Gastrocnemius medialis (tissue), 4 donors: ENCODE measurements at regions not wholly inside any gene's neighbourhood (a gene's known extent, or its start where the extent isn't known, plus 50 kb on each side); places are given as distances from the start of the nearest gene placed in this dataset.

Source experiments
- ATAC-seq, 2 donors: fragments of 150-250 bp; one replicate each; pipeline ENCODE4 v1.9.1; 2016
- DNase-seq, 2 donors: peaks; one replicate each; pipeline ENCODE4 v3.0.0-alpha.2; 2019
- H3K27ac ChIP-seq, 4 donors: fragments of 200-600 bp; sonication (generic); 1 replicate in 1 of 4; 2 replicates in 3 of 4; pipeline ENCODE4 v1.5.1; 2016 to 2018; ENCODE audit warnings: mild to moderate bottlenecking in 2 of 4, moderate library complexity in 1 of 4
- H3K27me3 ChIP-seq, 3 donors: fragments of 200-600 bp; sonication (generic) in 2 of 3; 1 replicate in 1 of 3; 2 replicates in 2 of 3; pipeline versions ENCODE4 v1.5.1 to v1.6.0; 2016 to 2019; ENCODE audit warnings: mild to moderate bottlenecking in 1 of 3, moderate library complexity in 1 of 3
- H3K36me3 ChIP-seq, 2 donors: fragments of 200-600 bp; sonication (generic) in 1 of 2; one replicate each; pipeline ENCODE4 v1.5.1; 2017 to 2018
- H3K4me1 ChIP-seq, 2 donors: fragments of 200-600 bp; sonication (generic) in 1 of 2; one replicate each; pipeline ENCODE4 v1.5.1; 2016 to 2017; ENCODE audit warnings: mild to moderate bottlenecking in 2 of 2
- H3K4me3 ChIP-seq, 4 donors: fragments of 200-600 bp; sonication (generic) in 3 of 4; 1 replicate in 1 of 4; 2 replicates in 3 of 4; pipeline ENCODE4 v1.5.1; 2016 to 2019; ENCODE audit warnings: mild to moderate bottlenecking in 2 of 4
- H3K9me3 ChIP-seq, 3 donors: fragments of 200-600 bp; sonication (generic) in 2 of 3; 1 replicate in 1 of 3; 2 replicates in 2 of 3; pipeline ENCODE4 v1.5.1; 2016 to 2019
- POLR2A ChIP-seq, 2 donors: fragments of 450-650 bp; IDR thresholded peaks; one replicate each; pipeline ENCODE4 v1.6.1; 2017; ENCODE audit warnings: antibody characterized with exemption in 2 of 2, mild to moderate bottlenecking in 2 of 2, moderate library complexity in 2 of 2
- in situ Hi-C, 4 donors: fragments of 200-750 bp; cut with MboI; loops; one replicate each; pipeline versions ENCODE4 v1.15.0 to v1.8.0; 2017; ENCODE audit warnings: low sequenced_read_pairs in 4 of 4
- intact Hi-C: fragments of 100-400 bp; cut with DNase I; formaldehyde crosslinking; loops from one replicate; pipeline ENCODE4 v1.15.1; 2023; ENCODE audit warnings: low total_unique reads
- TF ChIP-seq, protein P1 (sequence below), 5 experiments: fragments of 450-650 bp in 3 of 5; fragments of 200-600 bp in 2 of 5; sonication (generic) in 2 of 5; IDR thresholded peaks in 4 of 5; conservative IDR thresholded peaks in 1 of 5; 1 replicate in 4 of 5; 2 replicates in 1 of 5; pipeline ENCODE4 v1.5.1; 2016 to 2019; ENCODE audit warnings: antibody characterized with exemption in 5 of 5, mild to moderate bottlenecking in 3 of 5, moderate library complexity in 3 of 5

GRCh38 chr6:82691997-82692396 lies 328.4 kb downstream of the TPBG start:
- in situ Hi-C loops: no loop called here
- Histone ChIP-seq H3K36me3 (no peaks in the 10 kb centered on the region), H3K27me3 (no peaks in the 10 kb centered on the region), H3K4me1 (no peaks in the 10 kb centered on the region), H3K4me3 (no peak overlapping the region), H3K9me3 (no peaks in the 10 kb centered on the region), H3K27ac (no peak overlapping the region)
- intact Hi-C loops: no loop called here
- TF ChIP-seq, protein P1, sequence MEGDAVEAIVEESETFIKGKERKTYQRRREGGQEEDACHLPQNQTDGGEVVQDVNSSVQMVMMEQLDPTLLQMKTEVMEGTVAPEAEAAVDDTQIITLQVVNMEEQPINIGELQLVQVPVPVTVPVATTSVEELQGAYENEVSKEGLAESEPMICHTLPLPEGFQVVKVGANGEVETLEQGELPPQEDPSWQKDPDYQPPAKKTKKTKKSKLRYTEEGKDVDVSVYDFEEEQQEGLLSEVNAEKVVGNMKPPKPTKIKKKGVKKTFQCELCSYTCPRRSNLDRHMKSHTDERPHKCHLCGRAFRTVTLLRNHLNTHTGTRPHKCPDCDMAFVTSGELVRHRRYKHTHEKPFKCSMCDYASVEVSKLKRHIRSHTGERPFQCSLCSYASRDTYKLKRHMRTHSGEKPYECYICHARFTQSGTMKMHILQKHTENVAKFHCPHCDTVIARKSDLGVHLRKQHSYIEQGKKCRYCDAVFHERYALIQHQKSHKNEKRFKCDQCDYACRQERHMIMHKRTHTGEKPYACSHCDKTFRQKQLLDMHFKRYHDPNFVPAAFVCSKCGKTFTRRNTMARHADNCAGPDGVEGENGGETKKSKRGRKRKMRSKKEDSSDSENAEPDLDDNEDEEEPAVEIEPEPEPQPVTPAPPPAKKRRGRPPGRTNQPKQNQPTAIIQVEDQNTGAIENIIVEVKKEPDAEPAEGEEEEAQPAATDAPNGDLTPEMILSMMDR (IDR thresholded peaks at IDR 0.05 in 4 of 5, conservative IDR thresholded peaks at IDR 0.05 in 1 of 5): no peak
- TF ChIP-seq POLR2A (IDR thresholded peaks at IDR 0.05): no peak
- ATAC-seq: no peak
- DNase-seq: no peak

GRCh38 chr6:82693094-82693493 lies 329.5 kb downstream of the TPBG start:
- DNase-seq: no peak
- Histone ChIP-seq H3K27me3 (no peaks in the 10 kb centered on the region), H3K9me3 (no peaks in the 10 kb centered on the region), H3K4me1 (no peaks in the 10 kb centered on the region), H3K36me3 (no peaks in the 10 kb centered on the region), H3K27ac (no peak overlapping the region), H3K4me3 (no peak overlapping the region)
- no peak for ATAC-seq
- intact Hi-C loops: no loop called here
- TF ChIP-seq, protein P1 (IDR thresholded peaks at IDR 0.05 in 4 of 5, conservative IDR thresholded peaks at IDR 0.05 in 1 of 5): no peak
- TF ChIP-seq POLR2A (IDR thresholded peaks at IDR 0.05): no peak
- in situ Hi-C loops: no loop called here

DNA sequence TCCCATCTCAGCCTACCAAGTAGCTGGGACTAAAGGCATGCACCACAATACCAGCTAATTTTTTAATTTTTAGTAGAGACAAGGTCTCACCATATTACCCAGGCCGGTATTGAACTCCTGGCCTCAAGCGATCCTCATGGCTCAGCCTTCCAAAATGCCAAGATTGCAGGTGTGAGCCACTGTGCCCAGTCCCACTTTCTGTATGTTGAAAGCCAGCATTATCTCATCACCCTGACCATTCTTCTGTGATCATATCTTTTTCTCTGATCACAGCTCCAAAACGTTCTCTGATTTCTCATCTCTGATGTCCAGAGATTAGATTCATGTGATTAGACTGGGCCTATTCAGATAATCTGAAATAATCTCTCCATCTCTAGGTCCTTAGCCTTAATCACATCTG lies 337.7 kb downstream of the TPBG start:
- Histone ChIP-seq H3K4me1 (no peaks in the 10 kb centered on the region), H3K27me3 (no peaks in the 10 kb centered on the region), H3K9me3 (no peaks in the 10 kb centered on the region), H3K27ac (no peak overlapping the region), H3K36me3 (no peaks in the 10 kb centered on the region), H3K4me3 (no peak overlapping the region)
- TF ChIP-seq, protein P1 (IDR thresholded peaks at IDR 0.05 in 4 of 5, conservative IDR thresholded peaks at IDR 0.05 in 1 of 5): no peak
- in situ Hi-C loops (no loop called here), intact Hi-C loops (no loop called here)
- ATAC-seq (no peak), DNase-seq (no peak)

- no peak for TF ChIP-seq POLR2A (IDR thresholded peaks at IDR 0.05)
- Histone ChIP-seq H3K4me3 (no peak overlapping the region), H3K9me3 (no peaks in the 10 kb centered on the region), H3K4me1 (no peaks in the 10 kb centered on the region), H3K27me3 (no peaks in the 10 kb centered on the region), H3K36me3 (no peaks in the 10 kb centered on the region), H3K27ac (no peak overlapping the region)
- in situ Hi-C loops: no loop called here
- ATAC-seq (no peak), DNase-seq (no peak)
- intact Hi-C loops: no loop called here
Observed at GRCh38 chr6:82702574-82702973, 339.0 kb downstream of the TPBG start.

DNA sequence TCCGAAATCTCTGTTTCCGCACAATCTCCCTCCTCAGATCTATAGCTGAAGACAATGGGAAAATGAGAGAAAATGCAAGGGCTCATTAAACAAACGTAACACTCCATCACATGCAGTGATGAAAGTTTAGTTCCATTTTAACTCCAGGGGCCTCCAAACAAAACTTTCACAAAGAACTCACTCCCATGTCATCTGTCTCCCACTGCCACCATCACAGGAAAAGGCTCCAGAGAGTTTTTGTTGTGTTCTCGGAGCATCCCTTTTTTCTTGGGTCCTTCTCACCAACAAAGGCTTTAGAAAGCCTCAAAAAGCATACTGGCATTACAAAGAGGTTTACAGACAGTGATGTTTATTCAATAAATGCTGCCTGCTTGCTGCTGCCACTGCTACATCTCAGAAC lies 339.6 kb downstream of the TPBG start:
- no peaks in the 10 kb centered on the region for H3K36me3 ChIP-seq
- no peak overlapping the region for H3K27ac ChIP-seq
- ATAC-seq (no peak), DNase-seq (no peak)
- H3K4me3 ChIP-seq: no peak overlapping the region
- intact Hi-C loops: no loop called here
- no peaks in the 10 kb centered on the region for H3K27me3 ChIP-seq
- H3K4me1 ChIP-seq: no peaks in the 10 kb centered on the region
- no peaks in the 10 kb centered on the region for H3K9me3 ChIP-seq
- in situ Hi-C loops: no loop called here
- TF ChIP-seq, protein P1 (IDR thresholded peaks at IDR 0.05 in 4 of 5, conservative IDR thresholded peaks at IDR 0.05 in 1 of 5): no peak
